ENCODE measurements at regions not wholly inside any gene's neighbourhood (a gene's known extent, or its start where the extent isn't known, plus 50 kb on each side); places are given as distances from the start of the nearest gene placed in this dataset.
"Not testable (repeated sequence)": the region's sequence is repeated elsewhere in the genome, so short reads cannot be mapped to it uniquely, and the experiment has no call there.

DNA sequence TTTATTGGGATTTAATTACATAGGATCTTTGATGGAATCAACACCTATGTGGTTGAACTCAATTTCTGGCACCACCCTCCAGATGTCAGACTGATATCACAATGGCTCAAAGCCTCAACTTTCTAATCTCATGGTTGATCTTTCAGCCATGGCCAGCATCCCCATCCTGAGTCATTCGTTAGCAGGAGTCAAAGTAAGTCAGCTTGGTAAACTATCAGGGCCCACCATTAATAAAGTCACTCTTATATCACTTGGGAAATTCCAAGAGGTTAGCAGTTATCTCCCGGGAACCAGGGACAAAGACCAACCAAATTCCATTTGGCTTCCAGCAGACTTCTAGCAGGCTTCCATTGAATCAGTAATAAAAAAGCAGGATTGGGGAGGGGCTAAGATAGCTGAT is 50.7 kb upstream of the TNFSF4 start:
- DNase-seq: no peak

DNA sequence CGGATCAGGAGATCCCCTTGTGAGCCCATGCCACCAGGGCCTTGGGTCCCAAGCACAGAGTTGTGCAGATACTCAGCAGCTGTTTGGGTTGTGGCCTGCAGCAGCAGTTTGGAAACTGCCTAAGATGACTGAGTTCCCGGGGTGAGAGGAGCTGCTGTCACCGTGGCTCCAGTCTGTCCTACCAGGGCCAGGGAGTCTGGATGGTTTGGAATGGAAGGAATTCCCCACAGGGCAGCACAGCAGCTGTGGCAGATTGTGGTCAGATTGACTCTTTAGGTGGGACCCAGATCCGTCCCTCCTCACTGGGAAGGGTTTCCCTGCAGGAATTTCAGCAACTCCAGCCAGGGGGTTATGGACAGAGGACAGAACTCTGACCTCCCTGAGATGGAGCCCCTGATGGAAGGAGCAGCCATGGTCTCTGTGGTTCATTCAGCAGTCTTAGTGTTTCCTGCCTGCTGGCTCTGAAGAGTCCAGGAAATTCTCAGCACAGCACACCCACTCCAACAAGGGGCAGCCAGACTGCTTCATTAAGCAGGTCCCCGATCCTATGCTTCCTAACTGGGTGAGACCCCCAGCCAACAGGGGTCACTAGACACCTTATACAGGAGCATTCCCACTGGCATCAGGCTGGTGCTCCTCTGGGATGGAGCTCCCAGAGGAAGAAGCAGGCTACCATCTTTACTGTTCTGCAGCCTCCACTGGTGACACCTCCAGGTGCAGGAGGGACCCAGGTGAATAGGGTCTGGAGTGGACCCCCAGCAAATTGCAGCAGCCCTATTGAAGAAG is 51.5 kb upstream of the TNFSF4 start:
- DNase-seq: no peak

DNA sequence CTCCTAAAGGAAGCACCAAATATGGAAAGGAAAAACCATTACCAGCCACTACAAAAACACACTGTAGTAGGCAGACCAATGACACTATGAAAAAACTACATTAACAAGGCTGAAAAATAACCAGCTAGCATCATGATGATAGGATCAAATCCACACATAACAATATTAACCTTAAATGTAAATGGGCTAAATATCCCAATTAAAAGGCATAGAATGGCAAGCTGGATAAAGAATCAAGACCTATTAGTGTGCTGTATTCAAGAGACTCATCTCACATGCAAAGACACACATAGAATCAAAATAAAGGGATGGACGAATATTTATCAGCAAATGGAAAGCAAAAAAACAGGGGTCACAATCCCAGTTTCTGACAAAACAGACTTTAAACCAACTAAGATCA is 53.2 kb upstream of the TNFSF4 start:
- not testable (repeated sequence) for DNase-seq

- DNase-seq: no peak
These were observed 59.7 kb upstream of the TNFSF4 start for GRCh38 chr1:173266841-173267240.

DNA sequence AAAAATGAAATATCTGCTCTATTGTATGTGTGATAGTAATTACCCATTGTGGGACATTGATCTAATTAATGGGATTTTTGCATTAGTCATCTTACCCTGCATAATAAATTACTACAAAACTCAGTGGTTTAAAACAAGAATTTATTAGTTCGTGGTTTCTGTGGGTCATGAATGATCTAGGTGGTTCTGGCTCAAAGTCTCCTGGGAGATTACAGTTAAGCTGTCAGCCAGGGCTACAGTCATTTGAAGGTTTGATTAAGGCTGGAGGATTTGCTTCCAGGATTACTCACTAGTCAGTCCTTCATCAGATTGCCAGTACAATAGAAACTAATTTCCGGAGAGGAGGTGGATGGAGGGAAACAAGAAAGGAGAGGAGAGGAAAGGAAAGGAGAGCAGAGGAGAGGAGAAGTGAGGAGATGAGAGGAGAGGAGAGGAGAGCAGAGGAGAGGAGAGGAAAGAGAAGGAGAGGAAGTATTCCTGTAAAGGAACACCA is 60.4 kb upstream of the TNFSF4 start:
- no peak for DNase-seq

DNA sequence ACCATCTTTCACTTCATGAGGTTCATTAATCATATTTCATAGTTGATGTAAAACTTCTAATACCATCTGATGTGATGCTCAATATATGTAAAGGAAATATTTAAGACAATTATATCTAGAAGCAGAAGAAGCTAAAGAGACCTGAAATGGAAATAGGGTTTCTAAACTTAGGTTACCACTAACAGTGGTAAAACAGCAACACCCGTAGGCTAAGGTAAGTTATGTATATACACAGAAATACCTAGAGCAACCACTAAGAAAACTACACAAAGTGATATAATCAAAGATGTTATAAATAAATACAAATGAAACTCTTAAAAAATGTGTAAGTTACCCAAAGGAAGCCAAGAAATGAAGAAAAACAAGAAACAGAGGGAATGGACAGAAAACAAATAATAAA is 61.1 kb upstream of the TNFSF4 start:
- no peak for DNase-seq

- no peak for DNase-seq
These were observed 61.7 kb upstream of the TNFSF4 start for GRCh38 chr1:173268786-173269277.

DNA sequence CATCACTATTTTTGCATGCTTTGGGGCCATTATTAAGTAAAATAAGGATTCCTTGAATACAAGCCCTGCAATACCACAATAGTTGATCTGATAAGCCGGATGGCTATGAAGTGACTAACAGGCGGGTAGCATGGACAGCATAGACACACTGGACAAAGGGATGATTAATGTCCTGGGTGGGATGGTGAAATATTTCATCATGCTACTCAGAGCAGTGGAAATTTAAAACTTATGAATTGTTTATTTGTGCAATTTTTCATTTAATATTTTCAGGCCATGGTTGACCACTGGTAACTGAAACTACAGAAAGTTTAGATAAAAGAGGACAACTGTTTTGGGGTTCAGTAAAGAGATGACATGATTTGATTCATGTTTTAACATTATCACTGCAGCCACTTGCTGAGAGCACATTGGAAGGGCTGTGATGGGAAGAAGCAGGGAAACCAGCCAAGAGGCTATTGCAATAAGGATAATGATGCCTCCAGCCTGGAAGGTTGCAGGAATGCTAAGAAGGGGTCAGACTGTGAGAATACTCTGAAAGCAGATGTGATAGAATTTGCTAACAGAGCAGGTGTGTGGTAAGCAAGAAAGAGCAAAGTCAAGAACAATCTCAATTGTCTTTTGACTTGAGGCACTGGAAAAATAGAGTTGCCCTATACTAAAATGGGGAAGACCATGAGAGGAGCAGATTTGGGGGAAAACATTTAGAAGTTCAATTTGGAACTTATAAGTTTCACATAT is 62.5 kb upstream of the TNFSF4 start:
- DNase-seq: no peak

- no peak for DNase-seq
These were observed 63.1 kb upstream of the TNFSF4 start for GRCh38 chr1:173270243-173270642.

DNA sequence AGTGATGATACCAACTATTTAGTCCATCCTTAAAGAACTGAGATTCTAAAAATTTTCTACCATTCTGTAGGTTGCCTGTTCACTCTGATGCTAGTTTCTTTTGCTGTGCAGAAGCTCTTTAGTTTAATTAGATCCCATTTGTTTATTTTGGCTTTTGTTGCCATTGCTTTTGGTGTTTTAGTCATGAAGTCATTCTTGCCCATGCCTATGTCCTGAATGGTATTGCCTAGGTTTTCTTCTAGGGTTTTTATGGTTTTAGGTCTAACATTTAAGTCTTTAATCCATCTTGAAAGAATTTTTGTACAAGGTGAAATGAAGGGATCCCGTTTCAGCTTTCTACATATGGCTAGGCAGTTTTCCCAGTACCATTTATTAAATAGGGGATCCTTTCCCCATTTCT is 63.9 kb upstream of the TNFSF4 start:
- DNase-seq: not testable (repeated sequence)

DNA sequence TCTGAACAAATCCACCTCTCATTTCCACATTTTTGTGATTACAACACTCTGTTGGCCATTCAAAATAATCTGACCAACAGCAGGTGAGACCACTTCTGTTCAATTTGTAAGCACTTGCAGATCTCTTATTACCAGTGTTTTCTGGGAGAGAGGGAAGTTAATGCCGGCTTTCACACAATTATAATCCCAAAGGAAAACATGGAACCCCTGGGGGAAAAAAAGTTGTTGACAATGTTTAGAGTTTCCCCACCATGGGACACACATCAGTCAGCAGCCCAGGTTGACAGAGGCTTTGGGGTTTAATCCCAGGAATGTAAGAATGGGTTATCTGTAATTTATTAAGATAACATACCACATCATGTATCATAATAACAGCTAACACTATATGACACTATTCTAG is 68.4 kb upstream of the TNFSF4 start:
- no peak for DNase-seq

DNA sequence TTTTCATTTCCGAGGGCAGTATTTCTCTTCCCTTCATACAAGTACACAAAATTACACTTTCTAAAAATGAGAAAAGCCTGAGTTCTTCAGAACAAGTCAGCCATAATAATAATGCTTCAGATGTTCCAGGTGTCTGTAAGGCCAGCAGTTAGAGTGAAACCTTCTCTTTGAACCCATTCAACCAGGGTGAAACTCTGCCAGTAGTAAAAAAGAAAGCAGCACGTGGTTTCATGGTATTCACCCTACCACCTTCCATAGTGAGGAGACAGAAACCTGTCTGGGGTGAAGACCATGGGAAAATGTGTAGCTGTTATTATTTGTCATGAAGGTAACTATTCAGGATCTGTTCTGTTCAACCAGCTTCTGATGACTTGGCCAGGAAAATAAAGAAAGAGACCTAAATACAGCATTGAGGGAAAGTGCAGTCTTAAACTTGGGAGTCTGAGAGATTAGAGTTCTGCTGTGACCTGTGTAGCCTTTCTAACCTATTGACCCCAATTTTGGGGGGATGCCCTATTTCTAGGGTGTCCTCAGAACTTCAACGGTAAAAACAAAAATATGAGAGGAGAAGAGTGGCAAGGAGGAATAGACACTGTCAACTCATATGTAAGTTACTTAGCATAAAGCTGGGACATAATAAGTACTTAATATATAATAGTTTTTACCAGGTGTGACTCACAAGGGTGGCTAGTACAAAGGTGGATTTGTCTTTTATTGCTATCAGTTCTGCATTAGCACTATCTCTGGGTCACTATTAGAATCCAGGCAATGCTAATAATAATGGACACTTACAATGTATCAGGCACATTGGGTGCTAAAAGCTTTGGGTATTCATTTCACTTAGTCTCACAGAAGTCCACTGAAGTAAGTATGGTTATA is 70.0 kb upstream of the TNFSF4 start:
- DNase-seq: no peak

DNA sequence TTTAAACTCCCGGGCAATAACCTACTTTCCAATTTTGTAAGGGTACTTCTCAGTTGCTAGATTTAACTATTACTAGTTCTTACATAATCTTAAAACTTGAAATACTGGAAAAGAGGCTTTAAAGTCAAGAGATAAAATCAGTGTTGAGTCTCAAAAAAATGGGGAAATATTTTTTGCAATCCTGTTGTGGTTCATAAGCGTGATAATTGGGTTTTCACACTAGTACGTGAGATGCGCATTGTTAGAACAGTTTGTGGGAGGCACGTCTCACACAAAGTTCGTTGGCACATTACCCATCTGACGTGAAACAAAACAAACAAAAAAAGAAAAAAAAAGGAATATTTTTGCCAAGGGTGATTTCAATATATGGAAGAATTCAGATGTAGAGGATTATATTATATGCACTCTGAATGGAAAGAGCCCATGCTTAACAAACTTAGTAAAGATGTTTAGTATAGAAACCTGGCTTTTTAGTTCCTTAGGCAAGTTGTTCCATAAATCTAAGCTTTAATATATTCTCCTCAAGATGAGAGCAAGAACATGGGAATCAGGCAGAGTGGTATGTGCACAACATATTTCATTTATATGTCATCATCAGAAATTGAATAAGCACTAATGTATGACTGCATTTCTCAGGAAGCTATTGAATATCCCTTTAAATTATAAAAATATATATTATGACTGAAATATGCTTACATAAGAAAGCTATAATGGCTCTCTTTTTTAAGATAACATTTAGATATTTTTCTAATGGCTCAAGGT is 73.9 kb upstream of the TNFSF4 start:
- DNase-seq: no peak

DNA sequence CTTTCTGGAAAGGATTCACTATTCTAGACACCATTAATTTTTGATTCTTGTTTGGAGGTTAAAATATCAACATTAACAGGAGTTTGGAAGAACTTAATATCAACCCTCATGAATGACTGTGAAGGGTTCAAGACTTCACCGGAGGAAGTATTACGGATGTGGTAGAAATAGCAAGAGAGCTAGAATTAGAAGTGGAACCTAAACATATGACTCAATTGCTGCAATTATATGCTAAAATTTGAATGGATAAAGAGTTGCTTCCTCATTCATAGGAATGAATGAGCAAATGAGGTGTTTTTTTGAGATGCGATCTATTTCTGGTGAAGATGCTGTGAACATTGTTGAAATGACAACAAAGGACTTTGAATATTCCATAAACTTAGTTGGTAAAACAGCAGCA is 77.9 kb upstream of the TNFSF4 start:
- DNase-seq: no peak

DNA sequence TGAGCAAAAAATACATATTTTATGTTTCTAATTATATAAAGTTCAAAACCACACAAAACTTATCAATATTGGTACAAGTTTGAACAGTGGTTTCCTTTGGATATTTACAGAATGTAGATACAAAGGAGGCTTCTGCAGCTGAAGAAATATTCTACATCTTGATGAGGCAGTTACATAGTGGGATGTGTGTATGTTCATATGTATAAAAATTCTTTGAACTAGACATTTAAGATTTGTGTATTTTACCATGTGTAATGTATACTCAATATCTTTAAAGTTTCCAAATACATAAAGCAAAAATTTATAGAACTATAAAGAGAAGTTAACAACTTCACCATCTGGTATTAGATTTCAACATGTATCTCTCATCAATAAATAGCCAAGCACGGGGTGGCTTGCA is 80.7 kb upstream of the TNFSF4 start:
- no peak for DNase-seq

DNA sequence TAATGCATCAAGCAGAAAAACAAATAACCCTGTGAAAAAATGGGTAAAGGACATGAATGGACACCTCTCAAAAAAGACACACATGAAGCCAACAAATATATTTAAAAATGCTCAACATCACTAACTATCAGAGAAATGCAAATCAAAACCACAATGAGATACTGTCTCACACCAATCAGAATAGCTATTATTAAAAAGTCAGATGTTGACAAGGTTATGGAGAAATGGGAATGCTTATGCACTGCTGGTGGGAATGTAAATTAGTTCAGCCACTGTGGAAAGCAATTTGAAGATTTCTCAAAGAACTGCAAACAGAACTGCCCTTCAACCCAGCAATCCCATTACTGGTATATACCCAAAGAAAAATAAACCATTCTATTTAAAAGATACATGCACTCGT is 86.6 kb upstream of the TNFSF4 start:
- no peak for DNase-seq

GRCh38 chr1:173294843-173295242 is 87.7 kb upstream of the TNFSF4 start:
- no peak for DNase-seq

- DNase-seq: no peak
These were observed 88.3 kb upstream of the TNFSF4 start for GRCh38 chr1:173295391-173295790.

DNA sequence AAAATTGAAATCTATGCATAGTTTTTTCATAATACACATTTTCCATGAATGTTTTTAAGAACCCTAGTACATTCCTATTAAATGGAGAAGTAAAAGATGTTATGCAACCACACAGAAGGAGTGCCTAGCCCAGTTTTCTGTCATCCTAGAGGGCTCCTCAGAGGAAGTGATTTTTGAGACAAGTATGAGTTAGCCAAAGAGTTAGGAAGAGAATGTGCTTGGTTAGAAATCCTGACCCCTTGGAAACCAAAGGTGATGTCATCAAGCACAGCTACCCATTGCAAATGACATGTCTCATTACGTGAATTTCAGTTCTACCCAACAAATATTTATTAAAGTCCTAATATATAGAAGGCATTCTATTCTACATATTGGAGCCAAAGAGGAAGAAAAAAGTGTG is 88.9 kb upstream of the TNFSF4 start:
- DNase-seq: no peak

DNA sequence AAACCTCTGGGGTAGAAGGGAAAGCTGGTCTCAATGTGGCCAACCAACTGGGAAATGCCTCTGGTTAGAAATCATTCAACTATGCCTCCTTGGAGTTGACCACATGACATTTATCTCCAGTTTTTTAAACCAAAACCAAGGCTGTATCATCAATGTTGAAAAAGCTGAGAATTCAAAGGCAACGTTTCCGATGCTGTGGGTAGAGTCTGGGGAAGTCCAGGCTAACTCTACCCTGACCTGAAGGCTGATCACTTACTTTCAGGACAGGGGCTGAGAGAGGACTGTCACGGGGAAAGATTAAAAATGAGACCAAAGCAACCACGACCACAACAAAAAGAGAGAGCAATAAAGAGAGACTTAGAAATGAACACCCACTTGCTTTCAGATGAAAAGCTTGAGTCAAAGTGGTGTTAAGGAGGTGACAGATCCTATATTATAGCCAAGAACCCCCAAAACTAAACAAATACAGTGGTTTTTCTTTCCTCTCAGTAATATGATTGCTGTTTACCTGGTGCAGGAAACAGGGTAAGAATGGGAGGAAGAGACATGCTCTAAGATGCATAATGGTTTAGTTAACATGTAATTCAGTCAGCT is 90.8 kb upstream of the TNFSF4 start:
- no peak for DNase-seq

DNA sequence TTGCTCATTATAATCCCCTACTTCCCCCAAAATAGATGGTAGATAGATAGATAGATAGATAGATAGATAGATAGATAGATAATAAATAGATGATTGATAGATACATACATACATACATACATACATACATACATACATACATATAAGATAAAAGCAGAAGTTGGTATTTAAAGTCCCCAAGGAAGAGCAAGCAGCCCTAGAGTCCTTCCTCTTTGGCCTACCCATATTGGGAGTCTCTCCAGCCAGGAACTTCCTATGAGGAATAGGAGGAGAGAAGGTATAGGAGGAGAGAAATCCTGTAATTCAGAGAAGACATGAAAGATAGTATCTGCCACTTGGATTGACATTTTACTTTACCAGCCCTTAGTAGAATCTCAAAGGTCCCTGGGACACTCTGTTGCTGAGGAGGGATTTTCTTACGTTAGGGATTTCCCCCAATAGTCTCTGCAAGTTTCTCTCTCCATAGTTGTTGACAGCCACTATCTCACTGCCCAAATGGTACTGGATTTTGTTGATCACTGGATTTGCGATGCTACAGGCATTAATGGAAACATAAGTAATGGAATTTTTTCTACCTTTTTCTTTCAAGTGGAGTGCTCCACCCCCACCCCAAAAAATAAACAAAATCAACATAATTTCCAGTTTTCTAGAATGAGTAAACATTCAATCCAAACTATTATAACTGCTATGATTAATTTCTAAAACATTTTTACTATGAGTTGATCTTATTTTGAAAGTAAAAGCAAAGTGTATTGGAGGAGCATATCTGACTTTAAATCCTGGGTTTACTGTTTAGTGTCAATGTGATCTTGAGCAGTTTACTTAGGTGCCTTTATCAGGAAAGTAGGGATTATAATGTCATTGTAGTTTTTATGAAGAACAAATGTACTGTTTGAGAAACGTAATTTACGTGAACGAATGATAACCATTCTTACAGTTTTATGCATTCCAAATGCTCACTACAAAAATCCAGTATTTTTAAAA is 93.2 kb upstream of the TNFSF4 start:
- no peak for DNase-seq
